GM18858 (cell line): ENCODE measurements at regions not wholly inside any gene's neighbourhood (a gene's known extent, or its start where the extent isn't known, plus 50 kb on each side); places are given as distances from the start of the nearest gene placed in this dataset.

Experiments
- ATAC-seq: cut with Tn5 transposase; IDR thresholded peaks from one replicate; pipeline ENCODE4 v1.9.1; 2021; ENCODE audit not compliant: unreplicated experiment

DNA sequence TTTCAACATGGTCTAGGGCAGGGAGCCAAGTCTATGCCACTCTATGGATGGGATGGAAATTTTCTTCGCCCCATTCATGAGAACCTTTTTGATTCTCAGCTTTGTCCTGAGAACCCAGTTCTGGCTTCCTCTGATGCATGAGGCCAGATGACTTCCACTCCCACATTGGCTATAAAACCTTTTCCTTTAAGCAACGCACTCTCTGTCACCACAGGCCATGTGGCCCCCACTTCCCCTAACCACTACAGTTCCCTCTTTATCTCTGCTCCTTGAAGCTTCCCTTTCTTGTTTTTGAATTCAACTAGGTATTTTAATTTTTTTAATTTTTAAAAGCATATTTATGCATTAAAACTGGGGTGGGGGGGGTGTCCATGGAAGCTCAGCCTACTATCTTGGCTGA is 401.3 kb downstream of the ENC1 start:
- no peak for ATAC-seq

DNA sequence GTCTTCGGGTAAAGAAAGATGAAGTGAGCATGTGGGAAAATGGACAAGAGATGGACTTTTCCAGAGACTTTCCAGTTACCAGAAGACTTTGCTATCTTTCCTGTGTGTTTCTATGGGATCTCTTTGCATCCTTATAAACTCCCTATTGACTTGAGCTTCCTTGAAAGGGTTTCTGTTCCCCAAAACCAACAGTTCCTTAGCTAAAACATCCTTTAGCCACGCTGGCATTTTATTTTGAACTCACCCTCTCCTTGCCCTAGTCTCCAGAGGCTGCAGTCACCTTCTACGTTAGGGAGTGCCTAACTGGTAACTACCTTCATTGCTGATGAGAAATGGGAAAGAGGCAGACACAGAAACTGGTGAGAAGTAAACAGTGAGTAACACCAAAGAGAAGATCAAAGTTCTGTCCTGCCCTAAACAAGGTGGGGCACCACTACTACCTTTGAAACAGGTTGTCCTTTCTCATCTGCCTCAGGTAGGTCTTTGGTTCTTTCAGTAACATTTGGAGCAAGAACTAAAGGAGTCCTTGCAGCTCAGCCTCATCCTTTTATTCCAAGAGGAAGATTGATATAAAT is 402.9 kb downstream of the ENC1 start:
- no peak for ATAC-seq

DNA sequence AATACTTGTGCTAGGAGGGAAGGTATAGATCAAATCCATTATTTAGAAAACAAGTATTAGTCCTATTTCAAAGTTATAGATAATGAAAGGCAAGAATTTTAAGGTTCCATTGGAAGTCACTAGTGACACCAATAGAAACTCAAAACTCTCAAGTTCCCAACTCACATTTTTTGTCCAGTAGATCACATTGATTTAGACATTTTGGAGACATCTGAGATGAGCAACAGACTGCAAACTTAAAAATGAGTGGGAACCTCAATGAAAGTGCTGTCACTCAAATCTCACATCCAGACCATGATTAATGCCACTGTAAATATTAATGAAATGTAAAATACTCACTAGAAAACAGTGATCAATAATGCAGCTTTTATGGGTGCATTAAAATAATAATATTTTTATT is 405.0 kb downstream of the ENC1 start:
- ATAC-seq, result no peak

DNA sequence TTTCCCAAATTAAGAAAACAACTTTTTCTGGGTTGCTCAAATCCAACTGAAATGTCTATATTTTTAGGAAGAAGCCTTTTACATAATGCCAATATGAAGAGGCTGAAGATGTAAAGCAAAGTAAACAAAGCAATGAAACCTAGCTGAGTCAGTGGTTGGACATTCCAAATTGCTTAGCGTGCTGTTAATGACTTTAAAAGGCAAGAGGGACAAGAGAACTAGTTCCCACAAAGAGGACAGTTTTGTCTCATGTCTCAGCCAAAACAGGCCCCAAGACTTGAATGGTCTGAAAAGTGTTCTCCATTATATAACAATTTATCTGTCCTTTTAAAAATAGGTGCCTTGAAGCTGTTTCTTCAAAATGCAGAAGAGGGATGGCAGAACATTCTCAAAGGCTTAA is 407.0 kb downstream of the ENC1 start:
- no peak for ATAC-seq

DNA sequence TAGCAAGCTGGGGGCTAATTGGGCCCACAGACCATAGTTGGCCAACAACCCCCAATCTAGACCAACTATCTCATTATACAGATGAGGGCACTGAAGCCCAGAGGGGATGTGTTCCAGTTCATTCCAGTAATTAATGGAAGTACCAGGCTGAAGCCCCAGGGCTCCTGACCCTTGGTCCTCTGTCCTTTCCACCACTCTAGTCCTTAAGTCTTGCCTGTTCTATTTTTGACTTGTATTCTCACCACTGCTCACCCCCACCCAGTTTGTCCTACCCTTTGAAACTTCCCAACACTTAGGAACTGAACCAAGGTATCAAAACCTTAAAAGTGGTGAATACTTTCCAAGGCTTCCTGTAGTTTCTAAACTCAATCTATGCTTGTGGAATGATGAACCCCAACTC is 407.4 kb downstream of the ENC1 start:
- ATAC-seq, result no peak

DNA sequence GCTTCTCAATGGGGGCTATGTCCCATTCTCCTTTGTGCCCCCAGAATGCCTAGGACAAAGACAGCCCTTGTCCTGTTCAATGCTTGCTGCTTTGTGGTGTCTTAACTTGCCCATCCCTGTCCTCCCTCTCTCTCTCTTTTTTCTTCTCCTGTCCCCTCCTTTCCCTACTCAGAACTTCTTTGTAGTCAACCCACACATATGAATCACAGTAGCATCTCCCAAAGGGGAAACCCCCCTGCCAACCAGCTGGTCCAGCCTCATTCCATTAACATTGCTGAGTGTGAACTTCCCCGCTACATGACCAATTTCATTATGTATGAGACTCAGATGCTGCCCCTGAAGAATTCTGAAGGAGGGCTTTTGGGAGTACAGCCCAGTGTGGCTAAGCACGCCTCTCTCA is 408.3 kb downstream of the ENC1 start:
- no peak for ATAC-seq

DNA sequence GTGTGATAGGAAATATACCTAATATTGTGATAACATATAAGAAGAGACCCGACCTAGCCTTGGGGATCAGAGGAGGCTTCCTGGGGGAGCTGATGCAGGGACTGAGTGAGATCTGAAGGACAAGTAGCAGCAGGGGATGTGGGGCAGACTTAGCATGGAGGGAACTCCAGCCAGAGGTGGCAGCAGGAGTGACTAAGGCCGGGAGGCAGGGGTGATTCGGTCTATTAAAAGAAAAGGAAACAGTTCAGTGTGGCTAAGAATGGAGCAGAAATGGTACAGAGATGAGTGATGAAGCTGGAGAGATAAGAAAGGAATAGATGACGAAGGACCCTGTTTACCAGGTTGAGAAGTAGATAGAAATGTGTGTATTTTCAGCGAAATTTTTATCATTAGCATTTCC is 408.8 kb downstream of the ENC1 start:
- no peak for ATAC-seq

DNA sequence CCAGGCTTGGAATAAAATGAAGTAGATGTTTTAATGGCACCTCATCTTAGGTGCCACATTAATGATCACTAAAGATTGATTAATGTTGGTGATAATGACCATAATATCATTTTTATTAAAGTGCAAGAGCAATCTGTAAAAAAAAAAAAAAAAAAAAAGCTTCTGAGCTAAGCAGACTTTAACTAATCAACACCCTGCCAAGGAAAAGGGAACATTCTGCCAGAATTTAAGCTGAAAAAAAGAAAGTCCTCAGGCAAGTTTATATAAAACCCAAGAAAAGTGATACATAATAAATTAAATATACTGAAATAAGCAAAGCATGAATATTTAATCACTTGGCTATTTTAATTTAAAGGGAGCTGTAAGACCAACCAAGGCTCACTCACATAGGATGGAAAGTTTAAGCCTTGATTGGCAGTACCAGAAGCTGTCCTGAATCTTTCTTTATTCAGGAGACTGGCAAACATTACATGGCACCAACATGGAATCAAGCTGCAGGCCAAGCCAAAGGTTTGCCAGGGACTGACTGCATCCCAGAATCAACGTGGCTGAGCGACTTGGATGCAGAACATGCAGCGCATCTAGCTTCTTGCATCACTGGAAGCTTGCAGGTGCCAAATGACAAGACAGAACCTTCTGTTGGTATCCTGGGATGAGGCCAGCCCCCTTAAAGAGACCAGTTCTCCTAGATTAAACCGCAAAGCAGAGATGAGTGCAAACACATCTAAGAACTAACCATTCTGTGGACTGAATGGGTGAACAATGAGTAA is 413.6 kb downstream of the ENC1 start:
- ATAC-seq, result no peak

DNA sequence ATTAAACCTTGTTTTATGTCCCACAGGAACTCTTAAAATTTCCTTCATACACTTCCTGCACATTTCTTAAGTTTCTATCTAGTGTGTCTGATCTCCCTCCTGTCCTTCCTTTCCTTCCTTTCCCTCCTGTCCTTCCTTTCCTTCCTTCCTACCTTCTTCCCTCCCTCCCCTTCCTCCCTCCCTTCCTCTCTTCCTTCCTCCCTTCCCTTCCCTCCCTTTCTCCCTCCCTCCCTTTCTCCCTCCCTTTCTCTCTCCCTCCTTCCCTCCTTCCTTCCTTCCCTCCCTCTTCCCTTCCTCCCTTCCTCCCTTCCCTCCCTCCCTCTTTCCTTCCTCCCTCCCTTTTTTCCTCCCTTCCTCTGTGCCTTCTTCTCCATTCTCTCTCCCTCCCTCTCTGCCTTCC is 414.9 kb downstream of the ENC1 start:
- ATAC-seq, result no peak

DNA sequence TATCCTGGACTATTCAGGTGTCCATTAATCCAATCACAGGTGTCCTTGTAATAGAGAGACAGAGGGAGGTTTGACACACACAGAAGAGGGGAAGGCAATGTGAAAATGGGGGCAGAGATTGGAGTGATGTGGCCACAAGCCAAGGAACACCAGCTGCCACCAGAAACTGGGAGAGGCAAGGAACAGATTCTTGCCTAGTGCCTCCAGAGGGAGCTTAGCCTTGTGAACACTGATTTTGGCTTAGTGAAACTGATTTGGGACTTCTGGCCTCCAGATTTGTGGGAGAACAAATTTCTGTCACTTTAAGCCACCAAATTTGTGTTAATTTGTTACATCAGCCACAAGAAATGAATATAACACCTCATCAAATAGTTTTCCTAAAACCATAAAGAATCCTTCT is 416.2 kb downstream of the ENC1 start:
- no peak for ATAC-seq

DNA sequence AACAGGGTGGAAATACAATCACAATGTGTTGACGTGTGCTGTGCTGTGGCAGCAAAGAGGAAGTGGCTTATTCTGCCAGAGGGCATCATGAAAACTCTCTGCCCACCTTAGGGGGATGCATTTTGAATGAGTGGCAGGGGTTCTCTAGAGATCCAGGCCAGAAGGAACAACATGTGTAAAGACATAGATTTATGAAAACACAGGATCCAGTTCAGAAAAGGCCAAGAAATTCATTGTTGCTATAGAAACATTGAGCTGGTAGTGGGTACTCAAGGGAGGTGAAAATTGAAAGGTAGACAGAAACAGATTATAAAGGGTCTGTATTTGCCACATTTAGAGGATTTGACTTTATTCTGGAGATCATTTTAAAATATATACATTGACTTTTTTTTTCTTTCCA is 417.7 kb downstream of the ENC1 start:
- no peak for ATAC-seq

DNA sequence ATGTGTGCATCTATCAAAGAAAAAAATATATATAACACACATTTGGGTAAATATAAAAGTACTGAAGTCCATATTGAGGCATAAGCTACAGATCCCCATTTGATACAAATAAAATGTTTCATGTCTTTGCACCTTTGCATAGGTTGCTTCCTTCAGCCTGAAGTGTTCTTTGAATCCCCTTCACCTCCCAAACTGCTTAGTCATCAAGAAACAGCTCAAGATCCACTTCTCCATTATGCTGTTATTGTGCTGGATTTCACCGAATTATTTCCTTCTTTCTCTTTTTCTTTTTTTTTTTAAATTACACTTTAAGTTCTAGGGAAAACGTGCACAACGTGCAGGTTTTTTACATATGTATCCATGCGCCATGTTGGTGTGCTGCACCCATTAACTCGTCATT is 419.1 kb downstream of the ENC1 start:
- no peak for ATAC-seq

DNA sequence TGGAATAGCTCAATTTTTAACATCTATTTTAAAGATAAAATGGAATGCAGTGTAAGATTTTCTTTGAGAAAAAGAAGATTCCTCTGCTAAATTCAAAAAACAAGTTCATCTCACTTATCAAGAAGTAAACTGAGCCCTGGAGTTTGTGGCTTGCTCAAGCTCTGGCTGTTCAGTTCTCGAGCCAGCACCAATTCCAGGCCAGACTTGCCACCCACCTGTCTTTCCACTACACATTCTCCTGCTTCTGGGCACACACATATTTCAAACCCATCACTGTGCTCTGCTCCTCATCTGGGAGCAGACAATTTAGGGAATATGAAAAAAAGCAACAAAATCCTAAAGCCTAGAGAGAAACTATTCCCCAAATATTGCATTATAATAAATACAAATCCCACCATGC is 424.5 kb downstream of the ENC1 start:
- no peak for ATAC-seq

DNA sequence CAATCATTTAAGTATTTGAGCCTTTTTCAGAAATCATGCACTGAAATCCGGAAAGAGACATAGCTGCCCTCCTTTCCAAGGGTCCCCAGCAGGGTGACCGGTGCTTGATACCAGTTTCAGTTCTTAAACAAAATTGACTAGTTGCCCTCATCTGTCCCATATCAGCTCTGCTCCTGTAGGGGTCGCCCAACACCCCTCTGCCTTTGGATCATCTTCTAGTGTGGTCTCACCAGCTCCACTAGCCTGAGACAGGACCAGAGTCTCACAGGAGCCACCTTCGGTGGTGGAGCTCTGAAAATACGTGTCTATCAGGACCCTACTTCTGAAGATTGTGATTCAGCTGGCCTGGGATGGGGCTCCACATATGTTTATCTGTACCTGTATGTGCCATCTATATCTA is 428.2 kb downstream of the ENC1 start:
- ATAC-seq, result no peak

DNA sequence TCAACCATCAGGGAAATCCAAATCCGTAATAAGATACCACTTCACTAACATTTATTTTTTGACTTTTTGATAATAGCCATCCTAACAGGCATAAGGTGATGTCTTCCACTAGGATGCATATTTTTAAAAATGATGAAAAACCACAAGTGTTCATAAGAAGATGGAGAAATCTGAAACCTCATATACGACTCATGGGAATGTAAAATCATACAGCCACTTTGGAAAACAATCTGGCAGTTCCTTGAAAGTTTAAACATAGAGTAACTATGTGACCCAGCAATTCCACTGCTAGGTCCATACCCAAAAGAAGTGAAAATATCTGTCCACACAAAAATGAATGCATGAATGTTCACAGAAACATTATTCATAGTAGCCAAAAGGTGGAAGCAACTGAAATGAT is 431.0 kb downstream of the ENC1 start:
- ATAC-seq, result no peak

DNA sequence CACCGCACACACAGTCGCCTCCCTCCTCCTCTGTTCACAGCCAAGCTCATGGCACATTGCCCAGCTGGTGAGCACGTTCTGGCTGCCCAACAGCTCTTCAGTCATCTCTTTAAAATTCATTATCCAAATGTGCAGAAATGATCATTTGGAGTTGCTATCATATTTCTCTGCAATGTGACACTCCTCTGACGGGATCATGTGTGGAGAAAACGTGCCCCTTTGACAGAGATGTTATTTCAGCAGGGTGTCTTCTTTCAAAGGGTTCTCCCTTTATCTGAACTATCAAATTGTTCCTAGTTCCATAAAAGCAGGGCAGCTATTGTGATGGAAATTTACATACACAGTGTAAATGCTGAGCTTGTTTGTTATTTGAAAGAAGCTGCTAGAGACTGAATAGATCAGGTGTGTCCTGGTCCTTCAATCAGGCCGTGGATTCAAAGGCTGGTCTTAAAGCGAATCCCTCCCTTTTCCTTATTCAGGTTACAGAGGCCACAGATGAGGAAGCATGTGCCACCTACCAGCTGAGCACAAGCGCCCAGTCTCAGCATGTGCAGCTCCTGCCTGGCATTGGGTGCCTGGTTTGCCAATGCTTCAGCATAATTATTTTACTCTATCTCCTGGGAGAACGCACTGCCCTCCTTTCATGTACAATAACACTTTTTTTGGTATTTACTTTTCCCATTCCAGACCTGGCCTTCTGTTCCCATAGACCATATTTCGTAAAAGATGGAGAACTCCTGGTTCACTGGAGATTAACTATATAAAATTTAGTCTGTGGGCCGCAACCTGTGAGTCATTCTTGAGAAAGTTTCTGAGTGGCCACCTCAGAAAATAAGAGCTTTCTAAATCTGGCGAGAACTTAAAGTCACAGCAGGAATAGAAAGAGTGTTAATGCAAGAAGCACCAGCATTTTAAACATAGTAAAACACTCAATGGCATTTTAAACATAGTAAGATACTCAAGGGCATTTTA is 433.7 kb downstream of the ENC1 start:
- no peak for ATAC-seq

DNA sequence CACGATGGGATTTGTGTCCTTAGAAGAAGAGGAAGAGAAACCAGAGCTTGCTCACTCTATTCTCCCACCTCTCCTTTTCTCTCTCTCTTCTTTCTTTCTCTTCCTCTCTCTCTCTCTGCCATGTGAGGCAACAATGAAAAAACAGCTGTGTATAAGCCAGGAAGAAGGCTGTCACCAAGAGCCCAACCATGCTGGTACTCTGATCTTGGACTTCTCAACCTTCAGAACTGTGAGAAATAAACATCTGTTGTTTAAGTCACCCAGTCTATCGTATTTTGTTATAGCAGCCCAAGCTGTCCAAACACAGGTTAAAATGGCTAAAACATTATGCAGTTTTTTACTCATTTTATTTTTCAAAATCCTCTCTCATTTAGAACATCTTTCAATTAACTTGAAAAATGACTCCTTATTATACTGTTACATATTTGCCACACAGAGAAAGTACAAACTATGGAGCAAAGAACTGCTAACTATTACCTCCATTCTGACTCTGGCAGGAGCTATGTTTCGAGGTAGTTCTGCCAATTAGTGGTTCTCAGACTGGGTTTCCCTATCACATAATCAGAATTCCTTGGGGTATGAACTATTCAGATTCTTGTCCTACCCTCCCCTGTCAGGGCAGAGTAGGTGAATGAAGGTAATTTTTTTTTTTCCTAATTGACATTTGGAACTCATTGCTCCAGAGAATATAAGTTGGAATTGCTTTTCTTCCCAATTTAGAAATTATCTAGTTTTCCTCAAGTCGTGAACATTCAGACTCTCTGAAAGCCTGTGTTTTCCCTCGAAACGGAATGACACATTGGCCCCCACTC is 434.6 kb downstream of the ENC1 start:
- ATAC-seq, result no peak

DNA sequence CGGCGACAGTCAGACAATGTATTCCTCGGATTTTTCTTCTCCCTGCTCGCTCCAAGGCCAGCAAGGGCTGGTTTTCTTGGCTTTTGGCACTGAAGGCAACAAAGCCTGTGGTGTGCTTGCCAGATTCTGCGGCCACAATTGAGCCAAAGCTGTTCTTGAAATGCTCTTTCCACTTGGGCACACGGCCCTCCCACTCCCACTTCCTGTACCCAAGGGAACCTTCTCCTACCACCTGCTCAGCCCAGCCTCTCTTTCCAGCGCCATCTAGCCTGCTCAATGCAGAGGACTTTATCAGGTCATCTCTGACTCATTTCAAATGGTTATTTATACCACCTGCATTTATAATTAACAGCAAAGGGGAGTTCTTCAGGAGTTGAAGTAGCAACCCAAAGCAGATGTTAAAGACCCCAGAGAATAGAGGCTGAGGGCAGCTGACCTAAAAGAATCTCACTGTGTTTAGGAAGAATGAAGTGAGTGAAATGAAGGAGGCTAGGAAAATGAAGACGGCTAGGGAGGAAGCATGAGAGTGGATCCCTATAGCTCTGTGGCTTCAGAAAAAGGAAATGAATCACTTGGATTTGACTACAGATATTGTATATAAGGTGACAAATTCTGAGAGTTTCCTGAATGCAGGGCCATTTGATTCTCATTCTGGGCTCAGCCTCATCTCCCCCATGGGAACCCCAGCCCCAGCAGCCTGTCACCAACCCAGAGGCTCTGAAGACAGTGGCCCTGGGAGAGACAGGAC is 439.0 kb downstream of the ENC1 start:
- ATAC-seq, result peak; percentile 56

DNA sequence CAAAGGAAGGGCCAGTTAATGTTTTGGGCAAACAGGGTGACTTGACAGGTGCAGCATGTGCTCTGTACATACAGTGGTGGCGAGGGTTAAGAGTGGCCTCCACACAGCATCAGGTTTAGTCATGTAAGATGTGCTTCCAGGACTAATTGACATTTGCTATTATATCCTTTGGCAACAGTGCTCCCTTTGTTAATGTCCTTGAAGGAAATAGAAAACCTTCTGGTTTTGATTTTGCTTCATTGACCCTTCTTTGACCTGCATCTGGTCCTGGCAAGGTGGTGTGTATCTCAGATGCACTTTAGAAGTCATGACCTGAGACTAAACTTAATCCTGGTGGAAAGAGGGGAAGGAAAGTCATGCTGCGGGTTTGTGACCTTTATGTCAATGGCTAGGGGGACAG is 440.0 kb downstream of the ENC1 start:
- no peak for ATAC-seq

DNA sequence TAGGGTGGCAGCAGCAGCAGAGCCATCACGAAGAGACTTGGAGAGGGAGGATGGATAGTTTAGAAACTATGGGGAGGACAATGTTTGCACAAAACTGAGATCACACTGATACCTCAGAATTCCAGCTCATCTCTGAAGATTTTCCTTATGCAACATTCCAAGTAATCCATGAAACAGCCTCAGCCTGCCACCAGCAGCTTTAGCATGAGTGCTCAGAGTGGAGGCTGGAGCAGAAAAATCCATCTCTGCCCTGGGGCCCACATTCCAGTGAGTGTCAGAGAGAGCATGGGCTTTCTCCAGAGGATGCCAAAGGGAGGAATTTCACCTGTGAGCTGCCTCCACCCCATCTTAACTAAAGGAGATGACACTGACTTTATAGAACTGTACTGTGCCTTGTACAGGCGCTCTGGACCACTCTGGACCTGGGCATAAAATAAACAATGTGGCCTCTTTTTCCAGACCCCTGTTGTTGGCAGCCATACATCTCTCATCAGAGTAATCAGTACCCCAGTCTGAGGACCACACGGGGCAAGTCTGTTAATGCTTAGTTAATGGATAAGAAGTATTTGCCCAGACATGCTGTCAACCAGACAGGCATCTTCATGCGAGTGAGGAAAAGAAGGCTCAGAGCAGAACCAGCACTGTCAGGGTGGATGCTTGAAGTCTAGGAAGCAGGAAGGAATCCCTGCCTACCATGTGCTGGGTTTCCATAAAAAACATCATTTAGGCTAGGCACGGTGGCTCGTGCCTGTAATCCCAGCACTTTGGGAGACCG is 440.9 kb downstream of the ENC1 start:
- no peak for ATAC-seq
